Liver (tissue), 8 donors: ENCODE measurements at regions not wholly inside any gene's neighbourhood (a gene's known extent, or its start where the extent isn't known, plus 50 kb on each side); places are given as distances from the start of the nearest gene placed in this dataset.

Source experiments
- DNase-seq: peaks from one replicate; pipeline ENCODE4 v3.0.0-alpha.2; 2017; ENCODE audit warnings: low spot score
- H3K27ac ChIP-seq, 2 donors: one replicate each; pipeline ENCODE4 v1.7.0; 2013; ENCODE audit warnings: inconsistent platforms in 2 of 2, low read length in 2 of 2, control low read depth in 1 of 2, low read depth in 1 of 2, mild to moderate bottlenecking in 1 of 2
- H3K27me3 ChIP-seq, 4 donors: one replicate each; pipeline versions ENCODE4 v1.6.1 to v1.7.0; 2013; ENCODE audit warnings: low read length in 3 of 4, inconsistent platforms in 1 of 4, mild to moderate bottlenecking in 1 of 4, moderate library complexity in 1 of 4; ENCODE audit not compliant: control insufficient read depth in 4 of 4, insufficient read depth in 4 of 4
- H3K36me3 ChIP-seq, 4 donors: one replicate each; pipeline versions ENCODE4 v1.6.1 to v1.7.0; 2013; ENCODE audit warnings: low read length in 3 of 4, mild to moderate bottlenecking in 3 of 4, low read depth in 1 of 4, moderate library complexity in 1 of 4; ENCODE audit not compliant: control insufficient read depth in 4 of 4, insufficient read depth in 3 of 4
- H3K4me1 ChIP-seq, 4 donors: one replicate each; pipeline versions ENCODE4 v1.6.1 to v1.7.0; 2013; ENCODE audit warnings: low read length in 3 of 4, mild to moderate bottlenecking in 3 of 4, moderate library complexity in 1 of 4; ENCODE audit not compliant: control insufficient read depth in 4 of 4, insufficient read depth in 4 of 4
- H3K4me3 ChIP-seq, 3 donors: one replicate each; pipeline versions ENCODE4 v1.6.1 to v1.7.0; 2013; ENCODE audit warnings: low read length in 3 of 3, control low read depth in 1 of 3, low read depth in 1 of 3, mild to moderate bottlenecking in 1 of 3
- H3K9ac ChIP-seq, 2 donors: one replicate each; pipeline ENCODE4 v1.7.0; 2013; ENCODE audit warnings: low read length in 2 of 2, mild to moderate bottlenecking in 2 of 2, moderate library complexity in 2 of 2, control low read depth in 1 of 2, low read depth in 1 of 2
- H3K9me3 ChIP-seq, 4 donors: one replicate each; pipeline versions ENCODE4 v1.6.1 to v1.7.0; 2013; ENCODE audit warnings: low read length in 3 of 4; ENCODE audit not compliant: control insufficient read depth in 4 of 4
- EGR1 ChIP-seq, 2 donors: IDR thresholded peaks; 2 replicates each; pipeline ENCODE4 v1.6.1; 2016 to 2018; ENCODE audit warnings: antibody characterized with exemption in 2 of 2, low read depth in 2 of 2
- FOXA1 ChIP-seq: IDR thresholded peaks from 2 replicates; pipeline ENCODE4 v1.6.1; 2016; ENCODE audit warnings: antibody characterized with exemption
- FOXA2 ChIP-seq: IDR thresholded peaks from 2 replicates; pipeline ENCODE4 v1.6.1; 2016; ENCODE audit warnings: antibody characterized with exemption
- GABPA ChIP-seq, 2 donors: IDR thresholded peaks in 1 of 2; conservative IDR thresholded peaks in 1 of 2; 2 replicates each; pipeline ENCODE4 v1.6.1; 2016; ENCODE audit warnings: antibody characterized with exemption in 2 of 2, mild to moderate bottlenecking in 1 of 2, moderate library complexity in 1 of 2
- HNF4A ChIP-seq, 2 donors: conservative IDR thresholded peaks; 2 replicates each; pipeline ENCODE4 v1.6.1; 2016; ENCODE audit warnings: antibody characterized with exemption in 2 of 2, mild to moderate bottlenecking in 2 of 2
- HNF4G ChIP-seq: IDR thresholded peaks from 2 replicates; pipeline ENCODE4 v1.6.1; 2016; ENCODE audit warnings: antibody characterized with exemption
- JUND ChIP-seq, 2 donors: IDR thresholded peaks; 2 replicates each; pipeline ENCODE4 v1.6.1; 2016; ENCODE audit warnings: antibody characterized with exemption in 2 of 2
- NR2F2 ChIP-seq: IDR thresholded peaks from 2 replicates; pipeline ENCODE4 v1.6.1; 2016; ENCODE audit warnings: antibody characterized with exemption
- RAD21 ChIP-seq, 2 donors: IDR thresholded peaks; 2 replicates each; pipeline ENCODE4 v1.6.1; 2016; ENCODE audit warnings: antibody characterized with exemption in 2 of 2, mild to moderate bottlenecking in 2 of 2
- RXRA ChIP-seq, 2 donors: IDR thresholded peaks; 2 replicates each; pipeline ENCODE4 v1.6.1; 2017 to 2018; ENCODE audit warnings: antibody characterized with exemption in 2 of 2, mild to moderate bottlenecking in 1 of 2
- SP1 ChIP-seq: IDR thresholded peaks from 2 replicates; pipeline ENCODE4 v1.6.1; 2018; ENCODE audit warnings: antibody characterized with exemption, mild to moderate bottlenecking
- TAF1 ChIP-seq: conservative IDR thresholded peaks from 2 replicates; pipeline ENCODE4 v1.6.1; 2016; ENCODE audit warnings: antibody characterized with exemption, mild to moderate bottlenecking
- YY1 ChIP-seq: IDR thresholded peaks from 2 replicates; pipeline ENCODE4 v1.6.1; 2016; ENCODE audit warnings: antibody characterized with exemption, mild to moderate bottlenecking
- ZBTB33 ChIP-seq: IDR thresholded peaks from 2 replicates; pipeline ENCODE4 v1.6.1; 2016; ENCODE audit warnings: antibody characterized with exemption
- WGBS: extraction: QIAGEN DNeasy Blood & Tissue Kit; methylation state at CpG from one replicate; pipeline ENCODE4 v1.1.7; 2013; 5-methylcytosine and 5-hydroxymethylcytosine counted together
- TF ChIP-seq, protein P1 (sequence below): IDR thresholded peaks from 2 replicates; pipeline ENCODE4 v1.6.1; 2016; ENCODE audit warnings: antibody characterized with exemption, mild to moderate bottlenecking
- TF ChIP-seq, protein P2 (sequence below): IDR thresholded peaks from 2 replicates; pipeline ENCODE4 v1.6.1; 2016; ENCODE audit warnings: antibody characterized with exemption
- TF ChIP-seq, protein P3 (sequence below): fragments of 150-350 bp; IDR thresholded peaks from 2 replicates; pipeline ENCODE4 v1.5.1; 2017; ENCODE audit warnings: improper control_type of control experiment, low read depth, low read length; ENCODE audit not compliant: missing input control
- donor health status: healthy.
- donor health status: healthy.
- donor health status: healthy.
- donor health status: healthy.
- donor health status: healthy.

DNA sequence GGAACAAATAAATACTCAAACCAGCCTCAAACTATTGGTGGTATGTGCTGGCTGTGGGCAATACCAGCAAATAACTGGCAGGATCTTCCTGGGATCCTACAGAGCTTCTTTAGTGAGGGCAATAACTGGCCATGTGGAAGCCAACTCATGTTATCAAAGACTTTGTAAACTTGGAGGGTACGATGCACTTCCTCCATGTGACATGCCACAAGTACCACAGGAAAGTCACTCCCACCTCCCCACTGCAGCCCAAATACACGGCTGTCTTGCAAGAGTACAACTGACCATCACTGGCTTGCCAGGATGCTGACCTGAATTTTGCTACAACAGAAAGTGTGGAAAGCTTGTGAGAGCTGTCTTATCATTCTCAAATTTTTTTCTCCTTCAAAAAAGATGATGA is 93.3 kb upstream of the MAML3 start:
- H3K4me1 ChIP-seq, result peaks cover 0 to 1% (median 0%) of the 10 kb centered on the region in 4 donors
- DNase-seq, result no peak
- H3K36me3 ChIP-seq, result no peaks in the 10 kb centered on the region
- H3K4me3 ChIP-seq, result no peak overlapping the region
- TF ChIP-seq SP1 (no peak), FOXA1 (no peak), FOXA2 (no peak), GABPA (IDR thresholded peaks at IDR 0.05 in 1 of 2, conservative IDR thresholded peaks at IDR 0.05 in 1 of 2) (no peak), YY1 (no peak), HNF4A (conservative IDR thresholded peaks at IDR 0.05) (no peak), RAD21 (IDR thresholded peaks at IDR 0.05) (no peak), EGR1 (IDR thresholded peaks at IDR 0.05; ENCODE audit: low read depth in 2 of 2) (no peak), JUND (IDR thresholded peaks at IDR 0.05) (no peak), TAF1 (no peak), HNF4G (no peak), ZBTB33 (no peak)
- TF ChIP-seq, protein P1, sequence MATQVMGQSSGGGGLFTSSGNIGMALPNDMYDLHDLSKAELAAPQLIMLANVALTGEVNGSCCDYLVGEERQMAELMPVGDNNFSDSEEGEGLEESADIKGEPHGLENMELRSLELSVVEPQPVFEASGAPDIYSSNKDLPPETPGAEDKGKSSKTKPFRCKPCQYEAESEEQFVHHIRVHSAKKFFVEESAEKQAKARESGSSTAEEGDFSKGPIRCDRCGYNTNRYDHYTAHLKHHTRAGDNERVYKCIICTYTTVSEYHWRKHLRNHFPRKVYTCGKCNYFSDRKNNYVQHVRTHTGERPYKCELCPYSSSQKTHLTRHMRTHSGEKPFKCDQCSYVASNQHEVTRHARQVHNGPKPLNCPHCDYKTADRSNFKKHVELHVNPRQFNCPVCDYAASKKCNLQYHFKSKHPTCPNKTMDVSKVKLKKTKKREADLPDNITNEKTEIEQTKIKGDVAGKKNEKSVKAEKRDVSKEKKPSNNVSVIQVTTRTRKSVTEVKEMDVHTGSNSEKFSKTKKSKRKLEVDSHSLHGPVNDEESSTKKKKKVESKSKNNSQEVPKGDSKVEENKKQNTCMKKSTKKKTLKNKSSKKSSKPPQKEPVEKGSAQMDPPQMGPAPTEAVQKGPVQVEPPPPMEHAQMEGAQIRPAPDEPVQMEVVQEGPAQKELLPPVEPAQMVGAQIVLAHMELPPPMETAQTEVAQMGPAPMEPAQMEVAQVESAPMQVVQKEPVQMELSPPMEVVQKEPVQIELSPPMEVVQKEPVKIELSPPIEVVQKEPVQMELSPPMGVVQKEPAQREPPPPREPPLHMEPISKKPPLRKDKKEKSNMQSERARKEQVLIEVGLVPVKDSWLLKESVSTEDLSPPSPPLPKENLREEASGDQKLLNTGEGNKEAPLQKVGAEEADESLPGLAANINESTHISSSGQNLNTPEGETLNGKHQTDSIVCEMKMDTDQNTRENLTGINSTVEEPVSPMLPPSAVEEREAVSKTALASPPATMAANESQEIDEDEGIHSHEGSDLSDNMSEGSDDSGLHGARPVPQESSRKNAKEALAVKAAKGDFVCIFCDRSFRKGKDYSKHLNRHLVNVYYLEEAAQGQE, result no peak
- TF ChIP-seq, protein P2, sequence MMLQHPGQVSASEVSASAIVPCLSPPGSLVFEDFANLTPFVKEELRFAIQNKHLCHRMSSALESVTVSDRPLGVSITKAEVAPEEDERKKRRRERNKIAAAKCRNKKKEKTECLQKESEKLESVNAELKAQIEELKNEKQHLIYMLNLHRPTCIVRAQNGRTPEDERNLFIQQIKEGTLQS, result no peak
- TF ChIP-seq, protein P3, sequence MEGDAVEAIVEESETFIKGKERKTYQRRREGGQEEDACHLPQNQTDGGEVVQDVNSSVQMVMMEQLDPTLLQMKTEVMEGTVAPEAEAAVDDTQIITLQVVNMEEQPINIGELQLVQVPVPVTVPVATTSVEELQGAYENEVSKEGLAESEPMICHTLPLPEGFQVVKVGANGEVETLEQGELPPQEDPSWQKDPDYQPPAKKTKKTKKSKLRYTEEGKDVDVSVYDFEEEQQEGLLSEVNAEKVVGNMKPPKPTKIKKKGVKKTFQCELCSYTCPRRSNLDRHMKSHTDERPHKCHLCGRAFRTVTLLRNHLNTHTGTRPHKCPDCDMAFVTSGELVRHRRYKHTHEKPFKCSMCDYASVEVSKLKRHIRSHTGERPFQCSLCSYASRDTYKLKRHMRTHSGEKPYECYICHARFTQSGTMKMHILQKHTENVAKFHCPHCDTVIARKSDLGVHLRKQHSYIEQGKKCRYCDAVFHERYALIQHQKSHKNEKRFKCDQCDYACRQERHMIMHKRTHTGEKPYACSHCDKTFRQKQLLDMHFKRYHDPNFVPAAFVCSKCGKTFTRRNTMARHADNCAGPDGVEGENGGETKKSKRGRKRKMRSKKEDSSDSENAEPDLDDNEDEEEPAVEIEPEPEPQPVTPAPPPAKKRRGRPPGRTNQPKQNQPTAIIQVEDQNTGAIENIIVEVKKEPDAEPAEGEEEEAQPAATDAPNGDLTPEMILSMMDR, result no peak
- 80% methylated on average over 2 of the region's 2 CpGs for WGBS
- no peak overlapping the region for H3K27ac ChIP-seq
- no peaks in the 10 kb centered on the region for H3K27me3 ChIP-seq
- no peaks in the 10 kb centered on the region for H3K9me3 ChIP-seq
- H3K9ac ChIP-seq, result no peak overlapping the region

GRCh38 chr4:140246216-140246615 is 92.2 kb upstream of the MAML3 start:
- no peak for DNase-seq
- 96% methylated on average over 3 of the region's 3 CpGs for WGBS

More at GRCh38 chr4:140246216-140246615, 92.2 kb upstream of the MAML3 start:
- TF ChIP-seq, protein P1, result no peak
- TF ChIP-seq NR2F2 (no peak), FOXA2 (no peak), RXRA (IDR thresholded peaks at IDR 0.05) (no peak), HNF4G (no peak), HNF4A (conservative IDR thresholded peaks at IDR 0.05) (no peak), RAD21 (IDR thresholded peaks at IDR 0.05) (no peak), GABPA (IDR thresholded peaks at IDR 0.05 in 1 of 2, conservative IDR thresholded peaks at IDR 0.05 in 1 of 2) (no peak), ZBTB33 (no peak)
- TF ChIP-seq, protein P2, result no peak
- no peak overlapping the region for H3K27ac ChIP-seq
- H3K4me1 ChIP-seq, result no peaks in the 10 kb centered on the region
- H3K9me3 ChIP-seq, result no peaks in the 10 kb centered on the region
- no peaks in the 10 kb centered on the region for H3K27me3 ChIP-seq
- no peak overlapping the region for H3K9ac ChIP-seq
- no peak overlapping the region for H3K4me3 ChIP-seq
- H3K36me3 ChIP-seq, result no peaks in the 10 kb centered on the region
